ENCODE measurements at regions not wholly inside any gene's neighbourhood (a gene's known extent, or its start where the extent isn't known, plus 50 kb on each side); places are given as distances from the start of the nearest gene placed in this dataset.

DNA sequence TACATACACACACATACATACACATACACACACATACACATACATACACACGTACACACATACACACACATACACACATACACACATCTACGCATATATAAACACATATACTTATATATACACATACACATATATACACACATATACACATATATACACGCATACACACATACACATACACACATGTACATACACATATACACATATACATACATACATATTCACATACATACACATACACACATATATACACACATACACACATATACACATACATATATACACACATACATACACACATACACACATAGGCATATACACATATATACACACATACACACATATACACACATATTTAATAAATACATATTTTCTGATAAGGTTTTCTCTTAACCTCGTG, 324.0 kb downstream of the RPS6KC1 start:
- DNase-seq: no peak

DNA sequence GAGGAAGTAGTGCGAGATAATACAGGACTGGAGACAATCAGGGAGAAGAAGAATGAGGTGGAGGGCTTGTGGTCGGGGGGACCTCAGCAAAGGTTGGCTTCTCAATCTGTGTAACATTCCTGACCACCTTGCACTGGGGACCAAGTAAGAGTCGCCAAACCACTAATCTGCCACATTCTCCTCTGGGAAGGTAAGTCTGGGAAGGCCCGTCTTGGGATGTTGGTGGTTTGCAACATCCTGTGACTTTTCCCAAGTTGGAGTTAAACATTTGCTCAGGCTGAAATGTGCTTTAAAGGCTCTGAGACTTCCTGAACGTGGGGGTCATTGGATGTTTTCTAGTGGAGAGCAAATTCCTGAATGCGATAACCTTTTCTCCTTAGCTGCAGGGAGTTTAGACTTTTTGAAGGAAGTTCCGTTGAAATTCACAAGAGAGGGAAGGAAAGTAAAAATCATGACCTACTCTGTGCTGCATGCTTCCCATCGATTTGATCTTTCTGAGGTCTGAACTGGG, 325.9 kb downstream of the RPS6KC1 start:
- no peak for DNase-seq

DNA sequence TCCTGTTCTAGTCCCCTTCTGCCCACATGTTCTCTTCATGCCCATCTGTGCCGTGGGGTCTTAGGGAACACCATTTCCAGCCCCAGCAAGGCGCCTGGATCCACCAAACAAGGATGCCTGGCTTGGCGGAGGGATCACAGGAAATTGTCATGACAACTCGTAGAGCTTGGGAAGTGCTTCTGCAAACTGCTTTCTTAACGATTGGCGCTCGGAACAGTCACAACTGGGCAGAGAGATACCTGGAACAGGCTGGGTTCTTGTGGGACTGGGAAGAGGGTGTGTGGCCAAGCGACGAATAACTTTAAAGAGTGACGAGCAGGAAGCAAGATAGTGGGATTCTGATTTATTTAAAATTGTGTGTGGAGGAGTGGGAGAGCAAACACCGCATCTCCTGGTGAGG, 329.8 kb downstream of the RPS6KC1 start:
- DNase-seq: no peak

DNA sequence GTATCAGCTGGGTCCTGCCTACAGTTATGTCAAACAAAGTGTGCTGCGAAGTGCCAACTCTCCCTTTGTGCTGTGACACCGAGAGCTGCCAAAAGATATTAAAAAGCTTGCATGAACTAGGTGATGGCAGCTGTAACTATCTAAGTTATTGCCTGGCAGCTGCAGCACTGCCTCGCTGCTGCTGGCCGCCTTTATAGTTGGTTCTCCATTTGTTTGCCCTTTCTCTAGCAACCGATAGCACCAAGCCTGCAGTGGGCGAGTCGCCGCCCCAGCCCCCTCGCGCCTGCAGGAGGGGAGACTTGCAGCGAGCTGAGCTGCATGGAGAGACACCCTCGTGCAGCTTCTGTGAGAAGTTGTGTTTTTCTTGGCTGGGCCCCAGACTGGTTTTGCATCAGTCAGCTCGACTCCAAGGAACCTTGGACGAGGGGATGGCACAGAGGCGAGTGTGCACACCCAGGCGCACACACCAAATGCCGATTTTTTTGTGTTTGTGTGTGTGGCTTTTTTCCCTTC, 330.6 kb downstream of the RPS6KC1 start:
- no peak for DNase-seq

DNA sequence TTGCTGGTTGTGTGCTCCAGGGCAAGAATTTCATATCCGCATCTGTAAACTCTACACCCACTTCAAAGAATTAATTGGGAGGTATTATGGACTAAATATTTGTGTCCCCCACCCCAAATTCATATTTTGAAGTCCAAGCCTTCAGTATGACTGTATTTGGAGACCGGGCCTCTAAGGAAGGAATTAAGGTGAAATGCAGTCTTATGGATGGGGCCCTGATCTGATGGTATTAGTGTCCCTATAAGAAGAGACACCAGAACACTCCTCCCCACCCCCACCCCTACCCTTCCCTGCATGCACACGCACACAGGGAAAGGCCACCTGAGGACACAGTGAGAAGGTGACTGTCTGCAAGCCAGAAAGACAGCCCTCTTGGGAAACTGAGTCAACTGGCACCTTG, 332.4 kb downstream of the RPS6KC1 start:
- DNase-seq: no peak

DNA sequence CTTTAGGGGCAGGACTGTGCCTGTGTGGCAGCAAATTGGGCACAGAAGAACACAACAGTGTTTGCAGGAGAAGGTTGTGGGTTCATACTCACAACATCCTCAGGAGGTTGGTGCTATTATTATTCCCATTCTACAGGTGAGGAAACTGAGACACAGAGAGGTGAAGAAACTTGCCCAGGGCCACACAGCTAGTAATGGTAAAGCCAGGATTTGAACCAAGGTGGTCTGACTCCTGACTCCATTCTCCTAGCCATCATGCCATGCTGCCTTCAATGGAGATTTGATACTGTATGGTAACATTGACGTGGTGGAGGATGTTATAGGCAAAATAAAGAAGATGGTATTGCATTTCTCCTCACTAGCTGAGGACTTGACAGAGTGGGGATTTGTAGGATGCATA, 334.2 kb downstream of the RPS6KC1 start:
- DNase-seq: no peak

DNA sequence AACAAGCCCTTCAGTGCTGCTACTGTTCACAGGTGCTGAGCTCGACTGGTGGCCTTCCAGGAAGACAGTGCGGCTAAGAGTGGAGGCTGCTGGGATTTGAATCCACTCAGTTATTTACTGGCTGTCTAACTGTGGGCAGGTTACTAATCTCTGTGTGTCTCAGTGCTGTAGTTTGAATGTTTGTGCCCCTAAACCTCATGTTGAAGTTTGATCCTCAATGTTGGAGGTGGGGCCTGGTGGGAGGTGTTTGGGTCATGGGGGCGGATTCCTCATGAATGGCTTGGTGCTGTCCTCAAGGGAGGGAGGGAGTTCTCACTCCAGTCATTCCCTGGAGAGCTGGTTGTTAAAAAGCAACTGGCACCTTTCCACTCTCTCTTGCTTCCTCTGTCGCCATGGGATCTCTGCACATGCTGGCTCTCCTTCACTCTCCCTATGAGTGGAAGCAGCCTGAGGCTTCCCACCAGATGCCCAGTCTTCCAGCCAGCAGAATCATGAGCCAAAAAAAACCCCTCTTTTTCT, 334.8 kb downstream of the RPS6KC1 start:
- no peak for DNase-seq

DNA sequence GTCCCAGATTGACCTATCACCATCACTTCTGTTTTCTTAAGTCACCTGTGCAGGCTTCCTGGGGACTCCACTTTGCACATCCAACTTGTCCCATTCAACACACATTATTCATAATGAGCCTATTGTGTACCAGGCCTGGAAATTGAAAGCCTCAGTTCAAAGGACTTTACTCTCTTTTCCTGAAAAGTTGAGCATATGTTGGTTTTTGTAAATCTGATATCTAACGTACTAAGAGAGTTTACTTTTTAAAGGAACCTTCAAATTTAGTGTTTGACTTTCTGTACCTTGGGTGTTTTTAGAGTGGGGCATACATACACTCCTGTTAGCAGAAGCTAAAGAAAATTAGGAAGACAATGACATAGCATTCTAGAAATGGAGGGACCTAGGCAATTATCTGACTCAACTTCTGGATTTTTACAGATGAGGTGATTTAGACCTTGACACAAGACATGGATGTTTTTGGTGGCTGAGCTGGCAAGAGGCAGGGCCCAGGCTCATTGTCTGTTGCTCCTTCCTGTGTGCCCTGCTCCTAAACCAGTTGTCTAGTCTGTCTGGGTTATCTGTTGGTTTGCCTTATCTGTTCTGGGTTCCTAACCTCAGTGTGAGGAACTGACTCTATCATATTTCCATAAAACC, 336.5 kb downstream of the RPS6KC1 start:
- no peak for DNase-seq

DNA sequence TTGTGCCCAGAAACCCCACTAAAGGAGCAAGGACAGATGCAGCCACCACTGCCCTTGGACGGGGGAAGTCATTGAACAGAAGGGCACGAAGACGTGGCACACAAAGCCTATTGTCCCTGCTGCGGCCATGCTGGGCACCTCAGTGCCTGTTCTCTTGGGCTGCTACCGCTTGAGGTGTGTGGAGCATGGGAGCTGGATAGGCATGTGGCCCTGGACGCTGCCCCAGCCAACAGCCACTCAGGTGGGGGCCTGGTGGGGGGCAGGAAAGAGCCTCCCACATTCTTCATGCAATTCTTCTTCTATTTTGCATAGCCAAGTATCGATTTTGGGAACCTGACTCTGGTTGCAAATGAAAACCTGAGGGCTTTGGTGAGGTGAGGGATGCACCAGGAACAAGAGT, 337.2 kb downstream of the RPS6KC1 start:
- no peak for DNase-seq

DNA sequence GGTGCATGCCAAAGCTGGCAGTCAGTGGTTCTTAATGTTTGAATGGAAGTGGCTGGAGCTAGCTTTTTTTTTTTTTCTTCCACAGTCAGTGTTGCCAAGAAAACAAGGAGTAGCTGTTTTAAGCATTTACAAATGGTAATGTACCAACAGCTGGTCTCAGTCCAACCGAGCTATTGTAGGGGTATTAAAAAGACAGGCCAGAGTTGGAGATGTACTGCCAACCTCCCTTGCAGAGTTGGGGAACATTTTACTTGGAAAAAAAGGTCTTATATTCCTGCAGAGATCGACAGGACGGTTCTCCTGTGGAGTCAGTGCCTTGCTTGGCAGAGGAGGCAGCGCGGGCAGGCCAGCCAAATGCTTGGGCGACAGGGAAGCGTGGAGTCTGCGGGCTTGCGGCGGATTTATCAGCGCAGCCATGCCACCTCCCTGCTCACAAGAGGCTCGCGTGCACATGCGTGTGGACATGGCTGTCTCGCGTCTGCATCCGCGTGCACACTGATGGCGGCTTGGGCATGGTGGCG, 338.1 kb downstream of the RPS6KC1 start:
- DNase-seq: no peak

DNA sequence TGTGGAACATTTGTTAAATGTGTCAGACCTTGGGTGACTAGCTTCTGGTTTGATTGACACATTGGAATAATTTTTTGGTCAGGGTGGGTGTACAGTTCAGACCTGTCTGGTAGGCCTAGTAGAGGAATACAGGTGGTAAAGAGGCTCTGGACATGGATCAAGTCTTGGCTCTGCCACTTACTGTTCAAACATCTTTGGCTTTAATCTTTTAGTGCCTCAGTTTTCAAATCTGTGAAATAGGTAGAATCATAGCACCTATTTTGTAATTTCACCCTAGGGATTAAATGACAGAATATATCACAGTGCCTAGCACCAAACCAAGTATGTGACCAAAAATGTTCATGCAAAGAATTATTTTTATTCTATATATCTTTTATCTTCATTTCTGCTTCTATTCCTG, 340.4 kb downstream of the RPS6KC1 start:
- DNase-seq: no peak

DNA sequence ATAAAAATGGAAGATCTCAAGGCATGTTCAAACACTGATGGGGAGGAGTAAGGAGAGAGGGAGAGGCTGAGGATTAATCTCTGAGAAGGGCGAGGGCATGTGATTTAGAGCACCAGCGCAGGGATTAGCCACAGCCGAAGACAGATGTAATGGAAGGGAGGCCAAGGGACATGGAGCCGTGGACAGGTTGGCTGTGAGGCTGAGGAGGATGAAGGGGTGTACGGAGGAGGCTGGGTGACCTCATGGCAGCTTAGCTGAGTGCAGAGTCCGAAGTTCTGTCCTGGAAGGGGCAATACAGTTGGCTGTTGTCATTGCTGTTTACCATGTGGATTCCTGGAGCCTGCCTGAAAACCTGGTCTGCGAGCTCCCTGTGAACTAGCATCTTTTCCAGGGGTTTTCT, 342.8 kb downstream of the RPS6KC1 start:
- DNase-seq: no peak

DNA sequence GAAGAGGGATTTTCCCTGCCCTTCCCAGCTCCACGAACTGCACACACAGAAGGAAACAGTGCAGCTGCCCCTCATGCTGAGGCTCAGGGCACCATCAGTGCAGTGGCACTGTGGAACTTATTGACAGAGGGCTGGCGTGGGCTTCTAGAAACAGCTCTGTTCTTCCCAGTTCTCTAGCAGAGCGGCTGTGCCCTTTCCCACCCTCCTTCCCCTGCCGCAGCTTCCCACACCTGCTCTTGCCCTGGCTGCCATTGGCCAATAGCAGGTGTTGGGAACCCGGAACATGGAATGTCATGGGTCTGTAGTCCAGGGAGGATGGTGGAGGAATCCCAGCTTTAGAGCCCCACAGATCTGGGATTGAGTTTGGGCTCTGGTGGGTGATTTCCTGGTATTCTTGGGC, 343.8 kb downstream of the RPS6KC1 start:
- no peak for DNase-seq

DNA sequence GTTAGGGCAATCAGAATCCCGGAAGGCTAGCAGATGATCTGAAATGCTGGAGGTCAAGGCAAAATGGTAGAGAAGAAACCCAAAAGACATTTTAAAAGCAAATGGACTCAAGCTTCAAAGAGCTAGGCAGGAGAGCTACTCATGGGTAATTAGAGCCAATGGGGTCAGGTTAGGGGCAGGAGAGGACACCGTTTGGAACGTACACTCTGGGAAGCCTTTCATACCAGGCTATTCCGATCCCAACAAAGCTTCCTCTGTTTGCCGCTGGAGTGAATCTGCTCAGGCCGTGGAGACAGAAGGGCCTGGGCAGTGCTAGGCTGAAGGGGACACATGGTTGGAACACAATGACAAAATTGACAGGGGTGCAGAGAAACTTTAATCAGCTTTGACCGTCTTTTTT, 346.6 kb downstream of the RPS6KC1 start:
- no peak for DNase-seq

DNA sequence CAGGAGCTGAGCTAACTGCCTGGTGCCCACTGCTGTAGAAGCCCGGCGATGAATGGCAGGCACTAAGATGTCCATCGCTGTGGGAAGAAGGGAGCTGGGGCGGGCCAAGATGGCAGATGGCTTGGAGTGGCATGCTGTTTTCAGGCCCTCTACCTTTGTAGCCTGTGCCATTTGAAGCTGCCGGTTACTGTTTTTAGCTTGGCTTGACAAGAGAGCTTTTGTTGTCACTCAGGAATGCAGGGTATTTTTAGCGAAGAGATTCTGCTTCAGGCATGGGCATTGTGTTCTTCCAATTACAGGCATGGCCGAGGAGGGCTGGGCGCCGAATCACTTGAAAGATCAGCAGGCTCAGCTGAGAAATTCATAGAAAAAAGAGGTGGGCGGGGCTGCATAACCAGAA, 348.7 kb downstream of the RPS6KC1 start:
- DNase-seq: no peak

DNA sequence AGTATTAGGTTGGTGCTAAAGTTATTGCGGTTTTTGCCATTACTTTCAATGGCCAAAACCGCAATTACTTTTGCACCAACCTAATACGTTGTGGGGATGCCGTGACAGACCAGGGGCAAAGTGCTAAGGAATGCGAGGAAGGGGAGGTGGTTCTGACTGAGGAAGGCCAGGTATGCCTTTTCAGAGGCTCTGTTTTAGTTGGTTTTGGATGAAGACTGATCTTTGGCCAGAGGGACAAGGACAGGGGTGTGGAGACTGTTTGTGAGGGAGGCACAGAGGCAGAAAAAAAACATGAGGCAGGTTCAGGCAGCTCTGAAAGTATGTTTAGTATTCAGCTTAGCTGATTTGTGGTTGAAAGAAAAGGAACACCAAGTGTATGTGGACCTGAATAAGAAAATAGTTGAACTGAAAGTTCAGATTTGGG, 358.2 kb downstream of the RPS6KC1 start:
- DNase-seq: no peak

DNA sequence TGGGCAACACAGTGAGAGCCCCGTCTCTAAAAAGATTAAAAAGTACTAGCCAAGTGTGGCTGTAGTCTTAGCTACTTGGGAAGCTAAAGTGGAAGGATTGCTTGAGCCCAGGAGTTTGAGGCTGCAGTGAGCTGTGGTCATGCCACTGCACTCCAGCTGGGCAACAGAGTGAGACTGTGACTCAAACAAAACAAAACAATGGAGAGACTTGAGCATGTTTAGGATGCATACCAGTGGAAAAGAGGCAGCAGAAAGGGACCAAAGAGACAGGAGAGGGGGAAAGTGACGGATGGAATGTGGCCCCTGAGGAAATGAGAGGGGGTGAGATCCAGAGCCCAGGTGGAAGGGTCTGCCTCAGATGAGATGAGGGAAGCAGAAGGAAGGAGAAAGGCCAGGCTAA, 358.9 kb downstream of the RPS6KC1 start:
- no peak for DNase-seq

DNA sequence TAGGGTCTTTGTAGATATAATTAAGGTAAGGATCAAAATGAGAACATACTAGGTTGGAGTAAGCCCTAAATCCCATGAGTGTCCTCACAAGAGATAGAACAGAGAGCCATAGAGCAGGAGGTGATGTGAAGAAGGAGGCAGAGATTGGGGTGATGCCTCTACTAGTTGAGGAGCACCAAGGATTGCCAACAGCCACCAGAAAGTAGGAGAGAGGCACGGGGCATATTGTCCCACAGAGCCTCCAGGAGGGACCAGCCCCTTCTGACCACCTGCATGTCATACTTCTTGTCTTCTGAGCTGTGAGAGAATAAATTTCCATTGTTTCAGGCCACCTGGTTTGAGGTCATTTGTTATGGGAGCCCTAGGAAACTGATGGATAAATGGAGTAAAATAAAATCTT, 363.3 kb downstream of the RPS6KC1 start:
- no peak for DNase-seq

DNA sequence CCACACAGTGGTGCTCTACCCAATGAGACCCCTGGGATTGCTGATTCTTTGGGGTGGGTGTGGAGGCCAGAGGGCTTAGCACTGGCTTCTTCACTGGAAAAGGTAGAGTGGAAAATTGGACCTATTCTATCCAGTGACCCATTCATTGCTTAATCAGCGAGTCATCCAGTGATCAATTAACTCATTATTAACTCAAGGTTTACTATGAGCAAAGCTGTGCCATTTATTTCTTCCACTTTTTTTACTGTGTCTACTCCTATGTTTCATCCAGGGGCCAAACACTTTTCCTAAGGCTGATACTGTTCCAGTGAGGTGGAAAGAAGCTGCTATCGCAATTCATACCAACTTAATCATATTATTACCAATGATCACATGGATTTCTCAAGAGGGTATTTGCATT, 363.9 kb downstream of the RPS6KC1 start:
- DNase-seq: no peak

DNA sequence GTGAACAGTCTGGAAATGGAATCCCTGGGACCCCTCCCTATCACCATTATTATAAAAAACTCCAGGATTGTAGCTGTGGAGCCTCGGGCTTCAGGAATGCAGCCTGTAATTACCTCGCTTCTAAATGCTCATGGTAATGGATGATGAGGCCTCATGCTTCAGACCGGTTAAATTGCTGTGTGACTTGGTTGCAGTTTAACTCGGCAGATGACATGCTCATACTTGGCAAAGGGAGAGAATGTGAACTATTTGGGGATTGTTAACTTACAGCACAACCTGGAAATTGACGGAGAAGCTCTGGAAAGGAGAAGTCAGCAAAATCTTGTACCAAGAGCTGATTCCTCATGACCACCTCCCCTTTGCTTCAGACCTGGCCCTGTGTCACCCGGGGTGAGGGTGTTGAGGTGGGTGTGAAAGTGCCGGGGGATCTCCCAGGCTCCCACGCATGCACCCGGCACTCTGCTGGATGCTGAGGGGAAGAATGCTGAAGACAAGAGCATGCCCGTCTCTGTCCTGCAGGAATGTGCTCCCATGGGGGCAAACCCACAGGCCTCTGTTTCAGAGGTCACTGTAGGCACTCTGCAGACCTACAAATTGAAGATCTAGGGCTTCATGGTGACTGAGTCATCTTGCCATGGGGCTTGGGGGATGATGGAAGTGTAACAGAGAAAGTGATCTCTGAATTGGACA, 364.8 kb downstream of the RPS6KC1 start:
- no peak for DNase-seq

DNA sequence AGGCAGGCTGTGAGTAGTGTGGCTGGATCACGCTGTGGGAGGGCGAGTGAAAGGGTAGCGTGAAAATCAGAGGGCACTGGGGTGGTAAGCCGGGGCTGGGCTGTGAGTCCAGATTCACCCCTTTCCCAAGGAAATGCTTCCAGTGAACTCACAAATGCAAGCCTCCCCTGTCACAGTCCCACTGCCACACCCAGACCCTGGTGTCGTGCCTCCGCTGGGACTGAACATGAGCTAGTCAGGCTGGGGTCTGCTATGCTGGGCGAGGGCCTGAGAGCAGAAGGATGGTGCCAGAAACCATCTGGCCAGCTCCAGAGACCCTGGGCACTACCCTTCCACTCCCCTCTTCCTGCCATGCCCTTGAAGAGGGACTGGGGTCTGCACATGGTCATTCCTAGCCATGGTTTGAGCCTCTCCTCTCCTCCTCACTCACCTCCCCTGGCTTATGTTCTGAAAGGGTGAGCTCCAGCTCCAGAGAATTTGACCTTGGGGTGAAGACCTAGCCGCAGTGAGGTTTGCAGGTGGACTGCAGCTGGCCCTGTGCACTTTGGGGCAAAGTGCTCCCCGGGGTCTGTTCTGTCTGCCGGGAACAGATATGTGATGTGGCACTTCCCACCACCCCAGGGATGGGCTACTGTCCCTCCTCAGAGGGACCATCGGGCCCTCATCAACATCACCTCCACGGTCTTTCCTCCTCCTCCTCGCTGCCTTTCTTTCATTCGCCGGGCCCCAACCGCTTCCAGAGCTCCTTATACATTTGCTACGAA, 365.6 kb downstream of the RPS6KC1 start:
- DNase-seq: no peak

DNA sequence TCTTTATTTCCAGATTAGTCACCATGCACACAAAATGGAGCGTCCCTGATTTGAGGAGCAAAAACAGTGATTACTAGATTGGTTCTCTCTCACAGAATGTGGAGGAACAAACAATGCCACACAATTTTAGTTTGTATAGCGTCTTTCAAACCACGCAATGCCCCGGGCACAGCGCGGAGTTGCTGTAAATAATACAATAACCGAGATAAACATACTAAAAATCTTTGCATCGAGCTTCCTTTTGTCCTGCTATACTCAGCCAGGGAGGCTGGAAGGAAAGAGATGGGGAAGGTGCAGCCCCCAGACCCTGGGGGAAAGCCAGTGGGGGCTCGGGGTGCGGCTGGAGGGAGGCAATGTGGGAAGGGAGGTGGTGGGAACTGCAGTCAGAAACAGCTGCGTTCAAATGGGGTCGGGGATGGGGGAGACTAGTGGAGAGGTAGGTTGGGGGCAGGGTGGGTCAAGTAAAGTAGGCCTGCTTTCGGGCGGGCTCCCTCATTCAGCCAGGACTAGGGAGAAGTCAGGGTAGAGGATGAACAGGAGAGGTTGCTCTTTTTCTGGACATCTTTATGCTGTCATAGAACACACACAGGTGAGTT, 366.3 kb downstream of the RPS6KC1 start:
- no peak for DNase-seq

DNA sequence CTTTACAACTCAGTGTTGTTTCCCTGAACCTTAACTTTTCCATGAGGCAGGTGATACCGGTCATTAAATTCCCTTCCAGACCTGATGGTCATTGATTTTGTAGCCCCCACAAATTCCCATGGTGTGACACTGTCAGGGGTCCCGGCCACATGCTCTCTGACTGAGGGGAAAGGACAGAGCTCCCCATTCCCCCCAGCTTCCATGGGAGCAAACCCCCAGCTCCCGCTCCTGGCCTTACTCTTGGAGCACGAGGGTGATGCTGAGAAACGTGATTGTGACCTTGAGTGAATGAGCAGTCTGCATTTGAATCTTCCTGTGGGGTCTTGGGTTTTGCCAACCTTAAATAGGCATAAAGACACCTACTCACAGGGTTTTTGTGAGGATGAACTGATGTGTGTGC, 366.8 kb downstream of the RPS6KC1 start:
- no peak for DNase-seq

Data from hematopoietic multipotent progenitor cell treated with erythropoietin and hydrocortisone succinate and interleukin-3 and kit ligand, for 4 days (in vitro differentiated cells).